ENCODE measurements at regions not wholly inside any gene's neighbourhood (a gene's known extent, or its start where the extent isn't known, plus 50 kb on each side); places are given as distances from the start of the nearest gene placed in this dataset.

- in situ Hi-C loops (cut with HindIII; ENCODE audit: low sequenced_read_pairs), result no loop called here
These were observed 197.7 kb downstream of the TENT4A start for GRCh38 chr5:6910950-6911349.

GRCh38 chr5:6914347-6914746 is 201.1 kb downstream of the TENT4A start:
- in situ Hi-C loops (cut with HindIII; ENCODE audit: low sequenced_read_pairs), result no loop called here

- in situ Hi-C loops (cut with HindIII; ENCODE audit: low sequenced_read_pairs), result no loop called here
These were observed 202.3 kb downstream of the TENT4A start for GRCh38 chr5:6915574-6915973.

GRCh38 chr5:6918255-6918654 is 205.0 kb downstream of the TENT4A start:
- in situ Hi-C loops (cut with HindIII; ENCODE audit: low sequenced_read_pairs), result no loop called here

- in situ Hi-C loops (cut with HindIII; ENCODE audit: low sequenced_read_pairs), result no loop called here
These were observed 207.5 kb downstream of the TENT4A start for GRCh38 chr5:6920628-6921256.

GRCh38 chr5:6926491-6927038 is 213.3 kb downstream of the TENT4A start:
- in situ Hi-C loops (cut with HindIII; ENCODE audit: low sequenced_read_pairs), result no loop called here

GRCh38 chr5:6936031-6936430 is 222.8 kb downstream of the TENT4A start:
- in situ Hi-C loops (cut with HindIII; ENCODE audit: low sequenced_read_pairs), result no loop called here

- in situ Hi-C loops (cut with HindIII; ENCODE audit: low sequenced_read_pairs), result no loop called here
These were observed 224.4 kb downstream of the TENT4A start for GRCh38 chr5:6937677-6938076.

GRCh38 chr5:6941631-6942030 is 228.4 kb downstream of the TENT4A start:
- in situ Hi-C loops (cut with HindIII; ENCODE audit: low sequenced_read_pairs), result no loop called here

GRCh38 chr5:6943197-6944112 is 230.2 kb downstream of the TENT4A start:
- in situ Hi-C loops (cut with HindIII; ENCODE audit: low sequenced_read_pairs), result no loop called here

GRCh38 chr5:6948562-6948961 is 235.3 kb downstream of the TENT4A start:
- in situ Hi-C loops (cut with HindIII; ENCODE audit: low sequenced_read_pairs), result no loop called here

- in situ Hi-C loops (cut with HindIII; ENCODE audit: low sequenced_read_pairs), result no loop called here
These were observed 236.0 kb downstream of the TENT4A start for GRCh38 chr5:6949230-6949629.

GRCh38 chr5:6950250-6950649 is 237.0 kb downstream of the TENT4A start:
- in situ Hi-C loops (cut with HindIII; ENCODE audit: low sequenced_read_pairs), result no loop called here

- in situ Hi-C loops (cut with HindIII; ENCODE audit: low sequenced_read_pairs), result no loop called here
These were observed 237.6 kb downstream of the TENT4A start for GRCh38 chr5:6950860-6951259.

- in situ Hi-C loops (cut with HindIII; ENCODE audit: low sequenced_read_pairs), result no loop called here
These were observed 247.9 kb downstream of the TENT4A start for GRCh38 chr5:6961123-6961522.

GRCh38 chr5:6961837-6962635 is 248.8 kb downstream of the TENT4A start:
- in situ Hi-C loops (cut with HindIII; ENCODE audit: low sequenced_read_pairs), result no loop called here

- in situ Hi-C loops (cut with HindIII; ENCODE audit: low sequenced_read_pairs), result no loop called here
These were observed 263.7 kb downstream of the TENT4A start for GRCh38 chr5:6976971-6977370.

GRCh38 chr5:6979061-6979460 is 265.8 kb downstream of the TENT4A start:
- in situ Hi-C loops (cut with HindIII; ENCODE audit: low sequenced_read_pairs), result no loop called here

GRCh38 chr5:6989230-6989629 is 276.0 kb downstream of the TENT4A start:
- in situ Hi-C loops (cut with HindIII; ENCODE audit: low sequenced_read_pairs), result no loop called here

GRCh38 chr5:6994097-6994496 is 280.9 kb downstream of the TENT4A start:
- in situ Hi-C loops (cut with HindIII; ENCODE audit: low sequenced_read_pairs), result no loop called here

- in situ Hi-C loops (cut with HindIII; ENCODE audit: low sequenced_read_pairs), result no loop called here
These were observed 281.9 kb downstream of the TENT4A start for GRCh38 chr5:6995115-6995514.

Data from DLD1 (cell line).